Upper lobe of left lung (tissue), 6 donors: ENCODE measurements at regions not wholly inside any gene's neighbourhood (a gene's known extent, or its start where the extent isn't known, plus 50 kb on each side); places are given as distances from the start of the nearest gene placed in this dataset.

Source experiments
- ATAC-seq, 2 donors: fragments of 200-7000 bp; cut with Tn5 transposase; one replicate each; pipeline ENCODE4 v1.9.1; 2022; ENCODE audit warnings: mild to moderate bottlenecking in 2 of 2, moderate library complexity in 2 of 2; ENCODE audit not compliant: low FRiP score in 2 of 2
- DNase-seq, 2 donors: peaks; one replicate each; pipeline ENCODE4 v3.0.0-alpha.2; 2019 to 2020
- H3K27ac ChIP-seq, 4 donors: fragments of 200-600 bp; sonication (generic); one replicate each; pipeline ENCODE4 v1.5.1; 2016 to 2019
- H3K27me3 ChIP-seq, 4 donors: fragments of 200-600 bp; sonication (generic); one replicate each; pipeline ENCODE4 v1.5.1; 2017 to 2019
- H3K36me3 ChIP-seq, 4 donors: fragments of 200-600 bp; sonication (generic); one replicate each; pipeline ENCODE4 v1.5.1; 2016 to 2019
- H3K4me1 ChIP-seq, 4 donors: fragments of 200-600 bp; sonication (generic); one replicate each; pipeline ENCODE4 v1.5.1; 2018 to 2019
- H3K4me3 ChIP-seq, 4 donors: fragments of 200-600 bp; sonication (generic); one replicate each; pipeline ENCODE4 v1.5.1; 2017 to 2019; ENCODE audit warnings: mild to moderate bottlenecking in 2 of 4, moderate library complexity in 1 of 4
- H3K9me3 ChIP-seq, 4 donors: fragments of 200-600 bp; sonication (generic); one replicate each; pipeline ENCODE4 v1.5.1; 2018 to 2019
- CTCF ChIP-seq, 6 experiments: fragments of 450-650 bp in 4 of 6; fragments of 200-600 bp in 2 of 6; sonication (generic) in 2 of 6; IDR thresholded peaks; one replicate each; pipeline ENCODE4 v1.5.1; 2016 to 2019; ENCODE audit warnings: antibody characterized with exemption in 6 of 6
- EP300 ChIP-seq, 4 donors: sonication (generic); formaldehyde crosslinking; IDR thresholded peaks; one replicate each; pipeline ENCODE4 v1.5.1; 2017; ENCODE audit warnings: antibody characterized with exemption in 4 of 4, control low read depth in 2 of 4
- POLR2A ChIP-seq, 4 donors: fragments of 450-650 bp; IDR thresholded peaks; one replicate each; pipeline ENCODE4 v1.5.1; 2016 to 2017; ENCODE audit warnings: antibody characterized with exemption in 4 of 4, mild to moderate bottlenecking in 2 of 4
- POLR2AphosphoS5 ChIP-seq, 2 donors: sonication (generic); formaldehyde crosslinking; IDR thresholded peaks; one replicate each; pipeline ENCODE4 v1.5.1; 2017; ENCODE audit warnings: antibody characterized with exemption in 2 of 2
- WGBS, 2 donors: methylation state at CpG; one replicate each; pipeline ENCODE4 v1.1.5; 2017 to 2018; 5-methylcytosine and 5-hydroxymethylcytosine counted together
- donor health status: DM: no; HTN: no; CAD: no; lungs with moderate emphysema.
- donor health status: DM: no; HTN: yes; CAD: no; lungs with severe emphysema.

GRCh38 chr18:28406533-28406932 lies 229.6 kb upstream of the CDH2 start:
- no peaks in the 10 kb centered on the region for H3K27me3 ChIP-seq
- 47 to 50% methylated on average over 3 of the region's 3 CpGs for WGBS, 2 donors
- no peaks in the 10 kb centered on the region for H3K36me3 ChIP-seq
- no peaks in the 10 kb centered on the region for H3K4me1 ChIP-seq
- DNase-seq (no peak), ATAC-seq (no peak)
- no peak overlapping the region for H3K4me3 ChIP-seq
- H3K9me3 ChIP-seq = no peaks in the 10 kb centered on the region
- no peak for TF ChIP-seq CTCF (IDR thresholded peaks at IDR 0.05)
- no peak for TF ChIP-seq POLR2AphosphoS5 (IDR thresholded peaks at IDR 0.05)
- TF ChIP-seq EP300 (IDR thresholded peaks at IDR 0.05) = no peak
- no peak for TF ChIP-seq POLR2A (IDR thresholded peaks at IDR 0.05)
- H3K27ac ChIP-seq = no peak overlapping the region

GRCh38 chr18:28404694-28405093 lies 227.8 kb upstream of the CDH2 start:
- no peak overlapping the region for H3K4me3 ChIP-seq
- no peak for DNase-seq
- TF ChIP-seq POLR2AphosphoS5 (IDR thresholded peaks at IDR 0.05) = no peak
- TF ChIP-seq EP300 (IDR thresholded peaks at IDR 0.05) = no peak
- TF ChIP-seq CTCF (IDR thresholded peaks at IDR 0.05) = no peak
- TF ChIP-seq POLR2A (IDR thresholded peaks at IDR 0.05) = no peak
- H3K4me1 ChIP-seq = no peaks in the 10 kb centered on the region
- H3K9me3 ChIP-seq = no peaks in the 10 kb centered on the region
- ATAC-seq = no peak
- H3K36me3 ChIP-seq = no peaks in the 10 kb centered on the region
- no peaks in the 10 kb centered on the region for H3K27me3 ChIP-seq
- no peak overlapping the region for H3K27ac ChIP-seq
- WGBS, 2 donors = 63 to 71% methylated on average over 1 of the region's 1 CpG

GRCh38 chr18:28399781-28400362 lies 222.9 kb upstream of the CDH2 start:
- 66% methylated on average over 5 of the region's 5 CpGs for WGBS, 2 donors
- H3K4me3 ChIP-seq = no peak overlapping the region
- no peaks in the 10 kb centered on the region for H3K27me3 ChIP-seq
- DNase-seq (no peak), ATAC-seq (no peak)
- TF ChIP-seq EP300 (IDR thresholded peaks at IDR 0.05) (no peak), POLR2AphosphoS5 (IDR thresholded peaks at IDR 0.05) (no peak), POLR2A (IDR thresholded peaks at IDR 0.05) (no peak)
- H3K9me3 ChIP-seq = no peaks in the 10 kb centered on the region
- H3K4me1 ChIP-seq = no peaks in the 10 kb centered on the region
- no peaks in the 10 kb centered on the region for H3K36me3 ChIP-seq
- H3K27ac ChIP-seq = no peak overlapping the region

GRCh38 chr18:28398471-28398870 lies 221.5 kb upstream of the CDH2 start:
- H3K36me3 ChIP-seq = no peaks in the 10 kb centered on the region

GRCh38 chr18:28390022-28390421 lies 213.1 kb upstream of the CDH2 start:
- no peak for TF ChIP-seq EP300 (IDR thresholded peaks at IDR 0.05)
- no peak for TF ChIP-seq POLR2AphosphoS5 (IDR thresholded peaks at IDR 0.05)
- no peak for TF ChIP-seq CTCF (IDR thresholded peaks at IDR 0.05)
- TF ChIP-seq POLR2A (IDR thresholded peaks at IDR 0.05) = no peak
- ATAC-seq (no peak), DNase-seq (no peak)
- Histone ChIP-seq H3K36me3 (no peaks in the 10 kb centered on the region), H3K27ac (no peak overlapping the region), H3K4me1 (no peaks in the 10 kb centered on the region), H3K27me3 (no peaks in the 10 kb centered on the region), H3K4me3 (no peak overlapping the region), H3K9me3 (peaks cover 0 to 8% (median 5%) of the 10 kb centered on the region in 4 donors)

More at GRCh38 chr18:28398471-28398870, 221.5 kb upstream of the CDH2 start:
- Histone ChIP-seq H3K4me1 (no peaks in the 10 kb centered on the region), H3K4me3 (no peak overlapping the region), H3K27me3 (no peaks in the 10 kb centered on the region), H3K27ac (no peak overlapping the region), H3K9me3 (no peaks in the 10 kb centered on the region)
- ATAC-seq (no peak), DNase-seq (no peak)
- TF ChIP-seq CTCF (IDR thresholded peaks at IDR 0.05) (no peak), EP300 (IDR thresholded peaks at IDR 0.05) (no peak), POLR2A (IDR thresholded peaks at IDR 0.05) (no peak), POLR2AphosphoS5 (IDR thresholded peaks at IDR 0.05) (no peak)
- WGBS, 2 donors = 40 to 70% methylated on average over 1 of the region's 1 CpG
